ENCODE measurements at regions not wholly inside any gene's neighbourhood (a gene's known extent, or its start where the extent isn't known, plus 50 kb on each side); places are given as distances from the start of the nearest gene placed in this dataset.
A peak's percentile ranks its signal among the peaks of the same experiment; 100 is the strongest.
"Not testable (repeated sequence)": the region's sequence is repeated elsewhere in the genome, so short reads cannot be mapped to it uniquely, and the experiment has no call there.

DNA sequence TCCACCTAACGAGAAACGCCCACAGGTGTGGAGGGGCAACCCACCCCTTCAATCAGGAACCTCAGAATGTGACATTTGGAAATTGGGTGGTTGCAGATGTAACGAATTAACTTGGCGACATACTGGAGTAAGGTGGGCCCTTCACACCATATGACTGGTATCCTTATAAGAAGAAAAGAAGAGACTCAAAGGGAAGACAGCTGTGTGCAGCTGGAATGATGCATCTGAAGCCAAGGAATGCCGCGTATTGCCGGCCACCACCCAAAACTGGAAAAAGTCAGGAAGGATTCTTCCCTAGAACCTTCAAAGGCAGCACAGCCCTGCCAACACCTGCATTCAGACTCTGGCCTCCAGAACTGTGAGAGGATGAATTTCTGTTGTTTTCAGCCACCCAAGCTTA, 270.0 kb upstream of the FRG2C start:
- DNase-seq (ENCODE audit: low spot score), result not testable (repeated sequence)

DNA sequence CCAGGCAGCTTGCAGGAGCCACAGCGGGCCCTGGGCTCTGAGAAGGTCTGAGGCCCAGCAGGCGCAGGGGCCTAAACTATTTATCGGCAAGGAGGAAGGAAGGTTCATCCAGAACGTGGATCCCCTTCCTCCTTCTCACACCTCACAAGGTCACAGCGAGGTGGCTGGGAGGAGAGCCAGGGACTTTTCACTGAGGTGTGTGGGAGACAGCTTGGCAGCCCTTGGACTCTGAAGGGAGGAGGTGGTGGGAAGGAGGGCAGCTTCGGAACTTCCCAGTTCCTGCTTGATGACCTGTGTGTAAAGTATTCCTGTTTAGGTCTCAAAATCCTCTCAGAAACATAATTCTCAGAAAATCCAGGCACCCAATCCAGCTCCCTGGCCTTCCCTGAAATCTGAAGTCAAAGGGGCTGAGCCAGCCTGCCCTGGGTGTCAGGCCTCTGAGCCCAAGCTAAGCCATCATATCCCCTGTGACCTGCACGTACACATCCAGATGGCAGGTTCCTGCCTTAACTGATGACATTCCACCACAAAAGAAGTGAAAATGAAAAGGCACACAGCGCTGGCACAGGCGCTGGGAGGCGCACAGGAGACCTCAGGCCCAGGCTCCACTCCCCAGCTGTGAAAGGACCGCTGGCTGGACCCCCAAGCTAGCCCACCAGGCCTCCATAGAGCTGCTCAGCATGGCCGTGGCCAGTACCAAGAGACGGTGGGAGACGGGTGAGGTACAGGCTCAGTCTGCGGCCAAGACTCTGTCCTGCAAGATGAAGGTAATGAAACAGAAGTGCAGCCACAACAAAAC, 269.4 kb upstream of the FRG2C start:
- DNase-seq (ENCODE audit: low spot score), result not testable (repeated sequence)

GRCh38 chr3:75395580-75396315, 268.4 kb upstream of the FRG2C start:
- DNase-seq (ENCODE audit: low spot score), result no peak

- no peak for DNase-seq (ENCODE audit: low spot score)
Observed at GRCh38 chr3:75396316-75396802, 267.8 kb upstream of the FRG2C start.

- not testable (repeated sequence) for DNase-seq (ENCODE audit: low spot score)
Observed at GRCh38 chr3:75397486-75397885, 266.6 kb upstream of the FRG2C start.

- not testable (repeated sequence) for DNase-seq (ENCODE audit: low spot score)
Observed at GRCh38 chr3:75422101-75422945, 241.8 kb upstream of the FRG2C start.

- DNase-seq (ENCODE audit: low spot score), result not testable (repeated sequence)
Observed at GRCh38 chr3:75425379-75425778, 238.7 kb upstream of the FRG2C start.

DNA sequence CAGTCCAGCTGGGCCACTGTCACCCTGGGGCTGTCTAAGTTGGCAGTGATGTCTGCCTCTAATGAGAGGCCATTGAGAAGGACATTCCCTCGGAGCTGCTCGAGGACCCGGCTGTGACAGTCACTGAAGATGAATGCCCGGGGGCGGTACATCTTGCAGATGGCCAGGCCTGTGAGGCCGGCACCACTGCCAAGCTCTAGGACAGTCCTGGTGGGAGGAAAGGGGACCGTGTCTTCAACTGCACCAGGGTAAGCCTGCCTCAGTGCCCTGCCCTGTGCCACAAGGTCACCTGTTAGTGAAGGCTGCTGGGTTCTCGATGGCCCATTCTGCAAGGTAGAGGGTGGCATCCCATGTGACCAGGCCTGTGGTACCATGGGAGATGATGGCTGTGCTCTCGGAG, 236.6 kb upstream of the FRG2C start:
- not testable (repeated sequence) for DNase-seq (ENCODE audit: low spot score)

GRCh38 chr3:75427906-75428305, 236.2 kb upstream of the FRG2C start:
- not testable (repeated sequence) for DNase-seq (ENCODE audit: low spot score)

GRCh38 chr3:75429561-75430220, 234.4 kb upstream of the FRG2C start:
- DNase-seq (ENCODE audit: low spot score), result peak; percentile 31

- DNase-seq (ENCODE audit: low spot score), result not testable (repeated sequence)
Observed at GRCh38 chr3:75430406-75430805, 233.7 kb upstream of the FRG2C start.

DNA sequence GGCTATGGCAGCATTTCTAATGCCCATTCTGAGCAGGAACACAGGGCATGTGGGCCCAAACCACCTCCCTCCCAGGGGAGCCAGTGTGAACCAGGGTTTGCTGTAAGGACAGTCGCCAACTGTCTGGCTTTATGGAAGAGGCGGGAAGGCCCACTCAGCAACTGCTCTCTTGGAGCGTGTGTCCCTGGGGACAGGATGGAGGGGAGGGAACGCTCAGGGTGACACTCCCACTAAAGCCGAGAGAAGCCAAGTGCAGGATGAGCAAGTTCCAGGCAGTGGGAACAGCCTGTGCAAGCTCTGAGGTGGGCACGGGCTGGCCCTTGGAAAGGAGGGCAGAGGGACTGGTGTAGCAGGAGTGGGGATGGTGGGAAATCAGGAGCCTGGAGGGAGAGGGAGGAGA, 233.0 kb upstream of the FRG2C start:
- not testable (repeated sequence) for DNase-seq (ENCODE audit: low spot score)

DNA sequence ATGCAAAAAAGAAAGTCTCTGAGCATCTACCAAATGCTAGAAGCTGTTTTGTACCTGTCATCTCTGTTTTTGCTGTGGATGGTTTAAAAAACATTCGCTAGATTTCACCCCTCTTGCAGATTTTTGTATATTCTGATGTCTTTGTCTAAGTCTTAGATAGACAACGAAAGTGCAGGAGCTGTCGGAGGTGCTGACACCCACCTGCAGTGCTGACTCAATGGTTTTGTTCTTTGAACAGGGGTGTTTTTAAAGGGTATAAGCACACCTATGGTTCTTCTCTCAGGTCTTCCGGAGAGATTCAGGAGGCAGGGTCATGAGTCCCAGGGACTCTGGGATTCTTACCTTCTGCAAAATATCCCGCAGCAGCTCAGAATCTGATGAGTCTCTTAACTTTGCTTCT, 231.7 kb upstream of the FRG2C start:
- DNase-seq (ENCODE audit: low spot score), result not testable (repeated sequence)

DNA sequence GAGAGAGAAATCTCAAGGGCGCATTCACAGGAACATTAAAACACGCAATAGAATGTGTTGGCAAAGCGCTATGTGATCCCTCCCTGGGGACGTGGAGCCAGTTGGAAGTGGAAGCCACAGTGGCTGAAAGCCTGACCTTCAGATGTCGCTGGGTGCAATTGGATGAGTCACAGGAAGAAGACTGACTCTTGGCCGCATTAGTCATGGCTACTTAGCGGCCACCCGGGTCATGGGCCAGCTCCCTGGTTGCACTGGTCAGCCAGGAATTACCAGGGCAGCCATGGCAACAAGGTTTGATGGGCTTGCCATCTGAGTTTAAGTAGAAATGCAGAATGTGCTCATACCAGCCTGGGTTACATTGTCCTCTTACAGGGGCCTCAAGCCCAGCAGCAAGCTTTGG, 231.2 kb upstream of the FRG2C start:
- DNase-seq (ENCODE audit: low spot score), result not testable (repeated sequence)

DNA sequence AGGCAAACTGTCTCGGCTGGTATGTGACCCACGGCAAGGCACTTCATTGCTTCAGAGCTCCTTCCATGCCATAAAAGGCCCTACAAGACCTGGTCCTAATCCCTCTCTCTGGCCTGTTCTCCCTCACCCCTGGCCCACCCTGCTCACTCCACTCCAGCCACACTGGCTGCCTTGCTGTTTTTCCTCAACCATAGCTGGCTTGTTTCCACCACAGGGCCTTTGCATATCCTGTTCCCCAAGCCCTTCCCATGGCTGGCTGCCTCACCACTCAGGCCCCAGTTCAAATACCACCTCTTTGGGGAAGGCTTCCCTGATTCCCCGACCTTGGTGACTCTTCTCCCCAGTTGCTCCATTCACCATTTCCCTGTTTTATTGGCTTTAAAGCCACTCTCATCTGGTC, 230.8 kb upstream of the FRG2C start:
- DNase-seq (ENCODE audit: low spot score), result not testable (repeated sequence)

DNA sequence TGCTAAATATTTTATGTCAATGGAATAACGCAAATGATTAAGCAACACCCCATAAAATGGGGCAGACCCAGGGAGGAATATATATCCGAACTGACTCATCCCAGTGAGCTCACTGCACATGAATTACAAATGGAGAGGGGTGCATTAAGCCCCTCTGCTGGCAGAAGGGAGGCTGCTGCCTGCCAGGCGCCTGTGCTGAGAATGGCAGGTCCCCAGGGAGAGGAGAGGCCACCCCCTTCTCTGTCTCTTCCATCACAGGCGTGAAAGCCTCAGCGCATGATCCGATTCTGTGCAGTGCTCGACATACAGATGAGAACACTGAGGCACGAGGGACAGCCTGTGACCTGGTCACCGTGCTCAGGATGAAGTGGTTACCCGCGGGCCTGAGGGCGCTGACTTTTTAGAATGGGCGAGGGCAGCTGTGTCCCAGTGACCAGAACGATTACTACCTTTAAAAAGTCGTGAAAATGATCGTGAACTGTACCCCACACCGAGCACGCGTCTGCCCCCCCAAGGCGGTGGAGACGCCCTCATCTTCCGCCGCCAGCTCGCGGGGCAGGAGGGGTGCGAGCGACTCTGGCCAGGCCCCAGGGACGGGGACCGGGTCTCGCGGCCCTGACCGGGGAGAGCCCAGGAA, 229.7 kb upstream of the FRG2C start:
- DNase-seq (ENCODE audit: low spot score), result peak; percentile 18

DNA sequence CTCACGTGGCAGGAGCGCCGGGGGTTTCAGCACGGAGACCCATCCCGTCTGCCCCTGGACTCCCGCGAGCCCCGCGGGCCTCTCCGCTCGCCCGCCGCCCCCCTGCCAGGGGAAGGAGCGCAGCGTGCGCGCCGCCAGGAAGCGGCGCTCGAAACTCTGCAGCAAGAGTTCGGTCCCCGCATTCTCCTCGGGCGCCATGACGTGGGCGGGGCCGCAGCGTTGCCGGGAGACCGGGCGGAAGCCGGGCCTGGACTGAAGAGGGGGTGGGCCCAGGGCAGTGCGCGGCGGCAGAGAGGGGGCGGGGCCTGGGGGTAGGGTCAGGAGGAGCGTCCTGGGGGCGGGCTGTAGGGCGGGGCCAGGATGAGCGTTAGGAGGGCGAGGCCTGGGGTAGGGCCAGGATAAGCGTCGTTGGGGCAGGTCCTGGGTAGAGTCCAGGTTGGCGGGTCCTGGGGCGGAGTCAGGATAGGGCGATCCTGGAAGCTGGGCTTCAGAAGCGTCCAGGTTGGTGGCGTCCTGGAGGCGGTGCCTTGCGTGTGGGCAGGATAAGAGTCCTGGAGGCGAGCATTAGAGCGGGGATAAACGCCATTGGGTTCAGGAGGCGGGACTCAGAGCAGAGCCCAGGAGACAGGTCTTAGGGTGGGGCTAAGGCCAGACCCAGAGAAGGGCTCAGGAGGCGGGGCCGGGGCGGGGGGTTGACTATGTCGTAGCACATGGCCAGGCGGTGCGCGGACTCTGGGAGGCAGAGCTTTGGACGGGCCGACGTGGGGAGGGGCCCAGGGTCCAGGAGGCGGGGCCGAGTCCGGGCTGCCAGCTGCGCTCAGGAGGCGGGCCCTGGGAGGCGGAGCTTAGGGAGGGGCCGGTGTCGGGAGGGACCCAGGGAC, 229.0 kb upstream of the FRG2C start:
- DNase-seq (ENCODE audit: low spot score), result peak; percentile 73

DNA sequence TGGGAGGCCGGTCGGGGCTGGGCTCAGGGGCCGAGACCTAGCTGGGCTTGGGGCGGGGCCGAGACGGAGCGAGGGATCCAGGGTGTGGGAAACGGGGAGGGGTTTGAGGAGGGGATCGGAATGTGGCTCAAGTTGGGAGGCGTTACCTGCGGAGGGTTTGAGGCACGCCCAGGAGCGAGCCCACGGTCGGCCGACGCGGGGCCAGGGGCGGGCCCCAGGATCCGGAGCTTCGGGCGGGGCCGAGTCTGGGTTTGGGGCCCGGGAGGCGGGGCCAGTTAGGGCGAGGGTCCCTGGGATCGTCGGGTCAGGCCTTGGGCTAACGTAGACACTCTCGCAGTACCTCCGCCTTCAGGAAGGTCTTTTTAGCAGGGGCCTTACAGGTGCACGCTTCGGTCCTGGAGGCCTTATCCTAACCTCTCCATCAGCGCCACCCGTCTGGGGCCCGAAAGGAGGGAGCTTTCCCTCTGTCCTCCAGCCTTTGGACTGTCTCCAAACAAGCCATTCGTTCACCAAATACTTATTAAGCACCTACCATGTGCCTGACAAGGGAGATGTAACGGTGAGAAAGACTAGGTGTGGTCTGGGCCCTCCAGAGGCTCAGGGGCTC, 228.2 kb upstream of the FRG2C start:
- peak; percentile 68 for DNase-seq (ENCODE audit: low spot score)

GRCh38 chr3:75440986-75441385, 223.1 kb upstream of the FRG2C start:
- not testable (repeated sequence) for DNase-seq (ENCODE audit: low spot score)

DNA sequence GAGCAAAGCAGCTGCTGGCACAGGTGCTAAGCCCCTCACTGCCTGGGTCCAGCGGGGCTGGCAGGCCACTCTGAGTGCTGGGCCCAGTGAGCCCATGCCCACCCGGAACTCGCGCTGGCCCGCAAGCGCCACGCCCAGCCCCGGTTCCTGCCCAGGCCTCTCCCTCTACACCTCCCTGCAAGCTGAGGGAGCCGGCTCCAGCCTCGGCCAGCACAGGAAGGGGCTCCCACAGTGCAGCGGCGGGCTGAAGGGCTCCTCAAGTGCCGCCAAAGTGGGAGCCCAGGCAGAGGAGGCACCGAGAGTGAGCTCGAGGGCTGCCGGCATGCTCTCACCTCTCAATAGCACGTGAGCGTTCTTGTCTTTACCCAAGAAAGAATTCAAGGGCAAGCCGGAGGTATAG, 219.5 kb upstream of the FRG2C start:
- DNase-seq (ENCODE audit: low spot score), result not testable (repeated sequence)
